HG03064 (cell line): ENCODE measurements at regions not wholly inside any gene's neighbourhood (a gene's known extent, or its start where the extent isn't known, plus 50 kb on each side); places are given as distances from the start of the nearest gene placed in this dataset.
"Not testable (repeated sequence)": the region's sequence is repeated elsewhere in the genome, so short reads cannot be mapped to it uniquely, and the experiment has no call there.

Experiments used
- ATAC-seq: cut with Tn5 transposase; IDR thresholded peaks from one replicate; pipeline ENCODE4 v1.9.1; 2021; ENCODE audit warnings: low read depth; ENCODE audit not compliant: unreplicated experiment

DNA sequence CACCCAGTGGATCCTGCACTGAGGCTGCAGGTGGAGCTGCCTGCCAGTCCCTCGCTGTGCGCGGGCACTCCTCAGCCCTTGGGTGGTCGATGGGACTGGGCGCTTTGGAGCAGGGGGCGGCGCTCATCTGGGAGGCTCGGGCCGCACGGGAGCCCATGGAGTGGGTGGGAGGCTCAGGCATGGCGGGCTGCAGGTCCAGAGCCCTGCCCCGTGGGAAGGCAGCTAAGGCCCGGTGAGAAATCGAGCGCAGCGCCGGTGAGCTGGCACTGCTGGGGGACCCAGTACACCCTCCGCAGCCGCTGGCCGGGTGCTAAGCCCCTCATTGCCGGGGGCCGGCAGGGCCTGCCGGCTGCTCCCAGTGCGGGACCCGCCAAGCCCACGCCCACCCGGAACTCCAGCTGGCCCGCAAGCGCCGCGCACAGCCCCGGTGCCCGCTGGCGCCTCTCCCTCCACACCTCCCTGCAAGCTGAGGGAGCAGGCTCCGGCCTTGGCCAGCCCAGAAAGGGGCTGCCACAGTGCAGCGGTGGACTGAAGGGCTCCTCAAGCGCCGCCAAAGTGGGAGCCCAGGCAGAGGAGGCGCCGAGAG is 1636.5 kb downstream of the BRINP3 start:
- not testable (repeated sequence) for ATAC-seq

DNA sequence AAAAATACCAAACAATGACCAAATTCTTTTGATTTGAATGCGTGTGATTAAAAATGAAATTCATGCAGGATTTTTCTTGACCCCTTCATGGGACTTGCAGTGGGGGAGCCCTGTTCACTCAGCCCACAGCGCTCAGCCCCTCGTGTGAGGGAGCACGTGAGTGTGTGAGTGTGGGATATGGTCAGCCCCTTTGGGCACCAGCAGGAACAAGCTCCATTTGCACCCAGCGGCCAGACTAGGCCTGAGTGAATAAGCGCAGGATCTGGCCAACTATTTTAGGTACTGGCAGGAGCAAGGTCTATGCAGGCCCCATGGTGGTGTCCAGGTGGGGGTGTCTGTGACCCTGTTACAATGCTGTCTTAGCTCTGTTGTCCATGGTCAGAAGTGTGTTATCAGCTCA is 1631.2 kb downstream of the BRINP3 start:
- ATAC-seq: no peak

DNA sequence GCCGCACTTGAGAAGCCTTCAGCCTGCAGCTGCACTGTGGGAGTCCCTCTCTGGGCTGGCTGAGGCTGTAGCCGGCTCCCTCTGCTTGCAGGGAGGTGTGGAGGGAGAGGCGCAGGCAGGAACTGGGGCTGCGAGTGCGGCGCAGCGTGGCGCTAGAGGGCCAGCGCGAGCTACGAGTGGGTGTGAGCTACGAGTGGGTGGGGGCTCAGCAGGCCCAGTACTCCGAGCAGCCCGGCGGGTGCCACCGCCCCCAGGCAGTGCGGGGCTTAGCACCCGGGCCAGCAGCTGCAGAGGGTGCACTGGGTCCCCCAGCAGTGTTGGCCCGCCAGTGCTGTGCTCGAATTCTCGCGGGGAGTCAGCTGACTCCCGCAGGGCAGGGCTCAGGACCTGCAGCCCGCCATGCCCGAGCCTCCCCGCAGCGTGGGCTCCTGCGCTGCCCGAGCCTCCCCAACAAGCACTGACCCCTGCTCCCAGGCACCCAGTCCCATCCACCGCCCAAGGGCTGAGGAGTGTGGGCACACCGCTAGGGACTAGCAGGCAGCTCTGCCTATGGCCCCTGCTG is 1620.1 kb downstream of the BRINP3 start:
- no peak for ATAC-seq

DNA sequence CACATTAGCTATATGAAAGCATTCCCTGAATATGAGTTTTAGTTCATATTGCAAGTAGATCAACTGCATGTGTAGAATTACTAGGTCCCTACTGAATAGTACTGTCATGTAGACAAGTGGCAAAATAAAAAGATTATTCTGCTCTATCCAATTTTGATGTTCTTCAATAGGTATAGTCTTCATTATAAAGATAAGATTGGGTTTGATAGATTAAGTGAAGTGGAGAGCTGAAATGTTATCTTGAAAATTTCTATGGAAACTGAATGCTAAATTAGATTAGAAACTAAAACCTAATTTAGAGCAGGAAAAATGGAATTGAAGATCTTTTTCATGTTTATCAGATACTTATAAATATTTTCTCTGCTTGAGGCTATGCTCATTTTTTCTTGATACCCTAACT is 1610.0 kb downstream of the BRINP3 start:
- no peak for ATAC-seq

DNA sequence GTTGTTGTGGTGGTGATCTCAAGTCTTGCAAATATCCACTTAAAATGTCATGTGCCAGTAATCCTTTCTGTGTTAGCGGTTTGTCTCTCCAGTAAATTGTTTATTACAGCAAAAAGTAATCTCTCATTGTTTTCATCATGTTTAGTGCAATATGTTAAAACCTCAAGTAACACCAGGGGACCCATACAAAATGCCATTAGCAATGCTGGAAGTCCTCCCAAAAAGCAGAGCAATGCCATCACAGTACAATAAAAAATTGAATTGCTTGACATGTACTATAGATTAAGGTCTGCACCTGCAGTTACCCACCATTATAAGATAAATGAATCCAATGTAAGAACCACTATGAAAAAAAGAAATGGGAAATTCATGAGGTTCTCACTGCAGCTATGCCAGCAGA is 1606.5 kb downstream of the BRINP3 start:
- no peak for ATAC-seq

DNA sequence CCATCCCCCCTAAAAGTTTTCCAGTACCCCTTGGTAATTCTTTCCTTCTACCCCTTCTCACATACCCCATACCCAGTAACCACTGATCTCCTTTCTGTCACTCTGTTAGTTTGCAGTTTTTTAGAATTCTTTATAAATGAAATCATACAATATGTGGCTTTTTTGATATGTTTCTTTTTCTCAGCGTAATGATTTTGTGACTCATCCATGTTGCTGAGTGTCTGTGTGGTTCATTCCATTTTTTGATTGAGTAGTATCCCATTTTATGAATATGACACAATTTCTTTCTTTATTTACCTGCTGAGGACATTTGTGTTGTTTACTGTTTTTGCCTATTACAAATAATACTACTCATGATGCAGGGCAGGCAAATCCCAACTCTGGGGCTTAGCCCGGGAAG is 1605.3 kb downstream of the BRINP3 start:
- no peak for ATAC-seq

DNA sequence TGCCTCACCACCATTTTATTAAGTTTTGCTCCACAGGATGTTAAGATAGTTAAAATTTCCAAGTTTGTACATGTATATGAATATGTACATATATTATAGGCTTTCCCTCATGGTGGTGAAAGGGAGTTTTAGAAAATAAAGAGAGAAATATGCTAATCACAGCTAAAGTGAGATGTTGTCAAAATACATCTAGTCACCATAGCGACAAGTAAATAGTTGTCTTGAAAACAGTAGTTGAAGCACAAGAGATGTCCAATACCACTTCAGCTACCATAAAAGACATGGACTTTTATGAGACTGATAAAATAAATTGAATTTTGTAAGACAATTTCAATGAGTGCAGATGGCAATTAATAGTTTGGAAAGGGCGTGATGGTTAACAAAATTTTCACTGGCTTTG is 1600.0 kb downstream of the BRINP3 start:
- no peak for ATAC-seq

DNA sequence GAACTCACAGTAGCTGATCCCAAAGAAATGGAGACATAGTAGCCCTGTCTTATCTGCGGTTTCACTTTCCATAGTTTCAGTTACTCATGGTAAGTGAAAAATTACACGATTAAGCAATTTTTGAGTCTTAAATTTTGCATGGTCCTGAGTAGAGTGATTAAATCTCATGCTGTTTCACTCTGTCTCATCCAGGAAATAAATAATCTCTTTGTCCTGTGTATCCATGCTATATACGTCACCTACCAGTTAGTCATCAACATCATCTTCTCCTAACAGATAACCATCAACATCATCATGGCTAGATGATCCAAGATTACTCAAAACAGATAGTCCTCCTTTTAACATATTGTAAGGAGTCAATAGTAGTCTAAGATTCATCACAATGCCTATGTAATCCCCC is 1589.3 kb downstream of the BRINP3 start:
- no peak for ATAC-seq

DNA sequence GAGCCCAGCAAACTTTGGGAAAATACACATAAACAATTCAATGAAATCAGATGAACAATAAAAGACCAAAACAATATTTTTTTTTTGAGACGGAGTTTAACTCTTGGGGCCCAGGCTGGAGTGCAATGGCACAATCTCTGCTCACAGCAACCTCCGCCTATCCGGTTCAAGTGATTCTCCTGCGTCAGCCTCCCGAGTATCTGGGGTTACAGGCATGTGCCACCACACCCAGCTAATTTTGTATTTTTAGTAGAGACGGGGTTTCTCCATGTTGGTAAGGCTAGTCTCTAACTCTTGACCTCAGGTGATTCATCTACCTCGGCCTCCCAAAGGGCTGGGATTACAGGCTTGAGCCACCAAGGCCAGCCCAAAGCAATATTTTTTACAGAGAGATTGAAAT is 1588.5 kb downstream of the BRINP3 start:
- no peak for ATAC-seq

DNA sequence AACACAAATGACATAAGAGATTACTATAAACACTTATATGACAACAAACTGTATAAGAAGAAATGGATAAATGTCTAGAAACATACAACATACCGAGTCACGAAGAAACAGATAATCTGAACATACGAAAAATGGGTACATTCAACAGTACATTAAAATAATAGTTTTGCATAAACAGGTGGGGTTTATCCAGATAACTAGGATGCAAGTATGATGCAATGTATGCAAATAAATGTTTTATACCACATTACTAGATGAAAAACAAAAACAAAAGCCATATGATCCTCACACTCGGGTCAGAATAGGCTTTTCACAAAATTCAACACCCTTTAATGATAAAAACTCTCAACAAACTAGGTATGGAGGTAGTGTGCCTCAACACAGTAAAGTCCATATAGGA is 1585.7 kb downstream of the BRINP3 start:
- ATAC-seq: no peak

DNA sequence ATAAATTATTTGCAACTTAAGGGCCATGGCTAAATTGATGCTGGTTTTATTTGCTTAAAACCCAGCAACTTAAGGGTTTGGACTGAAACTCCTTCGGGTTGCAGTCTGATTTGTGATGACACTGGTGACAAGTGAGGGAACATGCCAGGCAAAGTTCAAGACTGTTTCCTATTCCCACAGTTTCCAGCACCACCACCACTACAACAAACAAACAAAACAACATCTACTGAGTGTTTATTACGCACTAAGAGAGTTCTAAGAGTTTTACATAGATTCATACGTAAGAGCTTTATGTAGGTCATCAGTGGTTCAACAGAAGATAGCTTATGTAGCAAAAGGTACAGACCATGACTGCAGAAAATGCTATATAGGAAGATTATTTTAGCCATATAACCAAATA is 1582.1 kb downstream of the BRINP3 start:
- no peak for ATAC-seq

DNA sequence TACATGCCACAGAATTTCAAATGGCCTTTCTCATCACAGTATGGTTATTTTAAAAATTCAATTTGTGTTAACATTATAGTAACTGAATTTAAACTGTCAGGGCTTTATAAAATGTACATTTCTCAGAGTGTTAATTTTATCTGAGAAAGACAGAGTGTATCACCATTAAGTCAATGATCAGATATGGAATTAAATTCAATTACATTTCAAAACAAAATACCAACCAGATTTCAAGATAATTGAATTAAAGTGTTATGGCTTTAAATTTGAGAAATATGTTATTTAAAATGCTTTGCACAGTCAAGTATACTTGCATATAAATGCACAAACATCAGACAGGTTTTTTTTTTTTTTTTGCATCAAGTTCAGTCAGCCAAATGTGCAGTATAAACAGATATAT is 1574.4 kb downstream of the BRINP3 start:
- ATAC-seq: no peak

DNA sequence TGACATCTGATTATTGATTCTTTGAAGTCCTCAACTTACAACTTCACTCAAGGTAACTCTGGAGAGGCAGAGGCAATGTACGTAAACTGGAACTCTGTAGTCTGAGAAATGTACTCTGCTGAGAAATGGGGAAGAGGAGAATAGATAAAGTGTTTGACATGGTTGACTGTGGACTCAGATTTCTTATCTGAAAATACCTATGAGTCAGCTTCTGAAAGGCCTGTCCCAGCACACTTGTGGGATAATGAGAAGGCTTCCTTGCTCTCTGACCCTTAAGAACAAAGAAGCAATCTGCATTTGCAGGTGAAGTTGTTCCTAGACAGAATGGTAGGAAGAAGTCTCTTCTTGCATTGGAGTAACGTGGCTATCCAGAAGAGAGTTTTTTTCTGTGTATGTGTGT is 1573.5 kb downstream of the BRINP3 start:
- no peak for ATAC-seq

DNA sequence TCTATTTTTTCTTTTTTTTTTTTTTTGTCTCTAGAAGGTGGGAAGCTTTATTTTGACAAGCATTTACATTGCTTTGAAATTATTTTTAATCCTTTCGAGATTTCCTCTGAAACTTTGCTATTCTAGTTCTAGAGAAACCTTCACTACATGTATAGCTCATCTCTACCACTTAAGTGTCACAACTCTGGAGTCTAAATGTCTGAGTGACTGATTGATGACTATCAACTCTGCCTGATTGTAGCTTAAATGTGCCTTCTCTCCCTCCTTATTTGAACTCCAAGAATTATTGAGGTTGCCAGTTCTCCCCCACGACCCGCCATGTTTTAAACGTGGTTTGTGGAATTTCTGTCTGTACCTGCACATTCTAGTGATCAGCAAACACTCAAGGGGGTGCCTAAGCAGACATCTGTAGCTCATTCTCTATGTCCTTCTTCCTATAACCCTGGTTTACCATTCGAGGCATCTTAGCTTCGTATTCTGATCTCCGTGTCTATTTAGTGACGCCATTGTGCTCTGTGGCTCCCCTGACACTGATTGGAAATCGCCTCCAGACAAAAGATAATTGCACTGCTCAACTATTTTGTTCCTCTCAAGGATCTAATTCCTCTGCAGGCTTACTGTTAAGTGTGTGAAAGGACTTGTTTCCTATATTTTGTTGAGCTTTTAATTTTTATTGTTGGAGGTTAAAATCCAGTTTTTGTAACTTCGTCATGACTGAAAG is 1570.6 kb downstream of the BRINP3 start:
- no peak for ATAC-seq

DNA sequence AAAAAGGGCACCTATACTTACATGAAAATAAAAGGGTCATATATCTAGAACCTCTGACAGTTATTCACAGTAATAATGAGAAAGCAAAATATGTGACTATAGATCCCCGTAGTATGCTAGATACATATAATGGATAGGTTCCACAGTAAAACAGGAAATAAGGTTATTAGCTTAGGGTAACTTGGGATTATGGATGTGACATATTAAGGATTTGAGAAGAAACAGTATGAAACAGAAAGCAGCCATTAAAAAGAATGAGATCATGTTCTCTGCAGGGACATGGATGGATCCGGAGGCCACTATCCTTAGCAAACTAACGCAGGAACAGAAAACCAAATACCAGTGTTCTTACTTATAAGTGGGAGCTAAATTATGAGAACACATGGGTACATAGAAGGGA is 1547.3 kb downstream of the BRINP3 start:
- ATAC-seq: no peak

DNA sequence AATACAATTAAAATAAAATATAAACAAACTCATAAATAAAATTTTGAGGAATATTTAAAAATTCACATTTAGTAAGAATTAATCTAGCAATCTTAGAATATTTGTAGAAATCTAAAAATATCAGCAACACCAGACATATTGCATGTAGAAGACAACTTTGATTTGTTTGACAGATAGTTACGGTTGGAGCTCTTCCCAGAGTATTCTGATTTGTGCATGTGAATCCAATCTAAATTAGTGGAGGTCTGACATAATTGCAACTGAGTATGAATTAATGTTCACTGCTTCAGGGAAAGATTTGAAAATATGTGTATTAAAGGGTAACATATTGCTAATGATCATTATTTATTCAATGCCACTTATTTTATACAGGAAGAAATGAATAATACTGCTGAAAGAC is 1546.2 kb downstream of the BRINP3 start:
- no peak for ATAC-seq

DNA sequence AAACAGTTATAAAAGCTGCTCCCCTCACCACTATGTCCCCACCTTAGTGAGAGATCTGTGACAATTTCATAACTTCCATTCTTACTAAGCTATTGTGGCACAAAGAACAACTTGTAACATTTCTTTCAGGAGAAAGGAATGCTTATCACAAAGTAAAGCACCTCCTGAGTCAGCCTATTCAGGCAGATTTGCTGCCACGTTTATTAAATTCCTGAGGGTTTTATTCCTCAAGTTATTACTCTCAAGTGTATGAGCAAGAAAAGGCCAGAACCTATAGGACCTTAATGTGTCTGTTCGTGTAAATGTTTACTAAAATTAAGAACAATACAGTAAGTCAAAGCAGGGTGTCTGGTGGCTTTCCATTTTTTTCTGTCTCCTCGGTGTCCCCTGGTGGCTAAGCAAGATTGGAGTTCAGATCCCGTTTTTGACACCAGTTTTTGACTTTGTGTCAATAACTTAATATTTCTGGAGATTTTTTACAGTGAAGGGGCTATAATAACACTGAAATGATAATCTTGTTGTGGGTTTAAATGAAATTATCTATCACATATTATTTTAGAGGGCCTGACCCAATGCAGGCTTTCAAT is 1539.6 kb downstream of the BRINP3 start:
- no peak for ATAC-seq

DNA sequence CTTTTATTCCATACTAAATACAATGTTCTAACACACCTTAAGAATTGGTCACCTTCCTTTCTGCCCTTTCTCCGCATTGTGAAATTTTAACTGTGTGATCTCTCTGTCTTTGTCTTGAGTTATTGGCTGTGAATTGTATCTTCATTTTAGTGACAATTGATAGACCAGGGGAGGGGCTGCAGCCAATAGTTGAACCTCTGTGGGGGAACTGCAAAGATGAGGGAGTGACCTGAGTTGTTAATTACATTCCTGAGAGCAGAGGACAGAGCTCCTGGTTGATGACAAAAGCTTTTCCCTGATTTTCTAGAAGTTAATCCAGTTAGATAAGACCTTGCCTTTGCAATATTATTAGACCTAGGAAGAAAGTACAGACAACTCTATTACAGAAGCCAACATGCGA is 1535.7 kb downstream of the BRINP3 start:
- ATAC-seq: no peak

DNA sequence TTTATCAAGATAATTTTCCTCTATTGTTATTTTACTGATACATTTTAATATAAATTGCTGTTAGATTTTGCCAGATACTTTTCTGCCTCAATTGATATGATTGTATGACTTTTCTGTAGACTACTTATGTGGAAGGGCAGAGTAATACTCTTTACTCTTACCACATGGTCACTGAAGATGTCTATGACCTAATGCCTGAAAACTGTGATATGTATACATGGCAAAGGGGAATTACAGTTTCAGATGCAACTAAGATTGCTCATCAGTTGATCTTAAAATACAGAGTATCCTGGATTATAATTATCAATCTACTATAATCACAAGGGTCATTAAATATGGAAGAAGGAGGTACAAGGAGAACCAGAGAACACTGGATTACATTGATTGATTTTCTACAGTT is 1528.0 kb downstream of the BRINP3 start:
- ATAC-seq: no peak

DNA sequence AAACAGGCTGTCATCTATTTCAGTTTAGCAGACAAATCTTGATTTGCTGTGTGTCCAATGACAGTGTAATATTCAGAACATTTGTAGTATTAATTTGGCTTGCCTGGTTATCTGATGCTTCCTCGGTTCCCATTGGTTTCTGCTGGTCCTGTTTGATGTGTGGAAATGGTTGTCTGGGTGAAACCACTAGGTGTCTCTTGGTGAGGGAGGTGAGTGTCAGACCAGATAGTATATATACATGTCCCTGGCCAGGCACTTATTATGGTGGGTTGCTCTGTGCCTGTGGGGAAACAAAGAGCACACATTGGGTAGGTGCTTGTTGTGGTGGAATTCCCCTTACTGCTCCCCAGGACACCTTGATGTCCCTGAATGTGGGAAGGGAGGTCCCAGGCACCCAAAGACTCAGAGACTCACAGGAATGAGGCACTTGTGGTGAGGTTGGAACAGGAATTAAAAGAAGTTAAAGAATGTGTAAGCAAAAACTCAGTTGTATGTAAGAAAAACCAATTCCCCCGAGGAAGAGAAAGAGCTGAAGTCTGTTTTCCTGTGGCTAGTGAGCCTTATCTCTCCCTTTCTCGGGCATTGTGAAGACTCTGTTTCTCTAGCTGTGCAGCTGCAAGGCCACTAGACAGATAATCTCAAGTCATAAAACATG is 1519.1 kb downstream of the BRINP3 start:
- ATAC-seq: no peak

DNA sequence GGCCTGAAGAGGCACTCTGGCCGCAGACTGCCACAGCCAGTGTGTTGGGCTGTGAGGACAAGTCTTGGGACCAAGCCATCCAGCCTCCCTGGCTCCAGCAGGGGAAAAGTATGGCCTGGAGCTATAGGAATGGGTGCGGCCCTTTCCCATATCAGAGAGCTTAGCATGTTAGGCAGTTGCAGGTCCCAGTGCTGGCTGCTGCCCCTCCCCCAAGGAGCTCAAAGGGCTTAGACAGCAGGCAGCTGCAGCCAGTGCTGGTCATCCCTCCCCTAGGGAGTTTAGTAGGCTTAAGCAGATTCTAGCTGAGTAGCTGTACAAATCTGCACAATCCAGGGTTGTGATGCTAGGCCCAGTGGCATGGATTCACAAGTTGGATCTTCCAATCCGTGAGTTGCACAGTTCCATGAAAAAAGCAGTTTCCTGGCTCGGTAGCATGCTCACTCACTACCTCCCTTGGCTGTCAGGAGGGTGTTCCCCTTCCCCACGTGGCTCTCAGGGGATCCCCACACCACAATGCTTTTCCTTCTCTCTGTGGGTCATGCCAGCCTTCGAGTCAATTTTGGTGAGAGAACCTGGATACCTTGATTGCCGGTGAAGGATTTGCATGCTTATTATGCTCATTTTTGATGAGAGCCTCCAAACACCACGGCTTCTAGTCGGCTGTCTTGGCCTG is 1490.8 kb downstream of the BRINP3 start:
- no peak for ATAC-seq
